ENCODE measurements at regions not wholly inside any gene's neighbourhood (a gene's known extent, or its start where the extent isn't known, plus 50 kb on each side); places are given as distances from the start of the nearest gene placed in this dataset.

GRCh38 chr12:85558684-85559083 lies 277.5 kb downstream of the RASSF9 start:
- Histone ChIP-seq H3K4me3 (ENCODE audit: low read depth, low read length) (no peak overlapping the region), H3K36me3 (ENCODE audit: control insufficient read depth, insufficient read depth, low read length) (no peaks in the 10 kb centered on the region), H3K27me3 (ENCODE audit: control insufficient read depth, insufficient read depth, low read length) (no peaks in the 10 kb centered on the region)
- no peak for DNase-seq (ENCODE audit: low read depth)
- ChIA-PET CTCF (interaction anchor here (1.3 kb wide), 1 partner anchor 16 kb away, joined by 4 read pairs; no protein-coding TSS in a partner anchor), POLR2A (no interaction called here)
- TF ChIP-seq CTCF (IDR thresholded peaks at IDR 0.05; ENCODE audit: insufficient read depth, low read depth, low read length) = no peak

- TF ChIP-seq CTCF (IDR thresholded peaks at IDR 0.05; ENCODE audit: insufficient read depth, low read depth, low read length) = no peak
- POLR2A ChIA-PET = no interaction called here
These were observed 277.1 kb downstream of the RASSF9 start for GRCh38 chr12:85559127-85559526.

GRCh38 chr12:85559536-85559935 lies 276.7 kb downstream of the RASSF9 start:
- POLR2A ChIA-PET = no interaction called here
- no peak for DNase-seq (ENCODE audit: low read depth)
- no peaks in the 10 kb centered on the region for H3K27me3 ChIP-seq (ENCODE audit: control insufficient read depth, insufficient read depth, low read length)
- no peak for TF ChIP-seq CTCF (IDR thresholded peaks at IDR 0.05; ENCODE audit: insufficient read depth, low read depth, low read length)
- H3K4me3 ChIP-seq (ENCODE audit: low read depth, low read length) = no peak overlapping the region
- no peaks in the 10 kb centered on the region for H3K36me3 ChIP-seq (ENCODE audit: control insufficient read depth, insufficient read depth, low read length)
- CTCF ChIA-PET = interaction anchor here (1.3 kb wide), 1 partner anchor 15 kb away, joined by 4 read pairs; no protein-coding TSS in a partner anchor

More at GRCh38 chr12:85559127-85559526, 277.1 kb downstream of the RASSF9 start:
- CTCF ChIA-PET = interaction anchor here (1.3 kb wide), 1 partner anchor 16 kb away, joined by 4 read pairs; no protein-coding TSS in a partner anchor
- no peak for DNase-seq (ENCODE audit: low read depth)
- Histone ChIP-seq H3K36me3 (ENCODE audit: control insufficient read depth, insufficient read depth, low read length) (no peaks in the 10 kb centered on the region), H3K4me3 (ENCODE audit: low read depth, low read length) (no peak overlapping the region), H3K27me3 (ENCODE audit: control insufficient read depth, insufficient read depth, low read length) (no peaks in the 10 kb centered on the region)

GRCh38 chr12:85562765-85563164 lies 273.4 kb downstream of the RASSF9 start:
- no peaks in the 10 kb centered on the region for H3K27me3 ChIP-seq (ENCODE audit: control insufficient read depth, insufficient read depth, low read length)
- ChIA-PET POLR2A (interaction anchor here (0.7 kb wide), 1 partner anchor 118 kb away, joined by 3 read pairs; no protein-coding TSS in a partner anchor), CTCF (interaction anchor here (1.1 to 1.7 kb wide), 2 partner anchors 13 to 304 kb away, joined by 3 to 5 read pairs; no protein-coding TSS in a partner anchor)
- no peak for DNase-seq (ENCODE audit: low read depth)
- no peak for TF ChIP-seq CTCF (IDR thresholded peaks at IDR 0.05; ENCODE audit: insufficient read depth, low read depth, low read length)
- H3K36me3 ChIP-seq (ENCODE audit: control insufficient read depth, insufficient read depth, low read length) = no peaks in the 10 kb centered on the region
- no peak overlapping the region for H3K4me3 ChIP-seq (ENCODE audit: low read depth, low read length)

- CTCF ChIA-PET = no interaction called here
- Histone ChIP-seq H3K36me3 (ENCODE audit: control insufficient read depth, insufficient read depth, low read length) (no peaks in the 10 kb centered on the region), H3K4me3 (ENCODE audit: low read depth, low read length) (no peak overlapping the region), H3K27me3 (ENCODE audit: control insufficient read depth, insufficient read depth, low read length) (no peaks in the 10 kb centered on the region)
- no peak for TF ChIP-seq CTCF (IDR thresholded peaks at IDR 0.05; ENCODE audit: insufficient read depth, low read depth, low read length)
- no peak for DNase-seq (ENCODE audit: low read depth)
- POLR2A ChIA-PET = interaction anchor here (0.6 kb wide), 1 partner anchor 74 kb away, joined by 3 read pairs; no protein-coding TSS in a partner anchor
These were observed 271.4 kb downstream of the RASSF9 start for GRCh38 chr12:85564786-85565185.
